WTC11 (cell line): ENCODE measurements at regions not wholly inside any gene's neighbourhood (a gene's known extent, or its start where the extent isn't known, plus 50 kb on each side); places are given as distances from the start of the nearest gene placed in this dataset.

Experiments used
- ATAC-seq: fragments of 200-7000 bp; cut with Tn5 transposase; 2 replicates; pipeline ENCODE4 v1.10.0; 2021; ENCODE audit warnings: mild to moderate bottlenecking, moderate library complexity
- CTCF ChIA-PET: fragments of 300-600 bp; sonication (Branson Sonifier 250); formaldehyde crosslinking; loops from one replicate; lab custom pipeline; 2021; ENCODE audit warnings: antibody characterized with exemption; lab: Charles Lee
- POLR2A ChIA-PET: fragments of 350-600 bp; sonication (Branson Sonifier 250); formaldehyde crosslinking; loops from one replicate; lab custom pipeline; 2021; ENCODE audit warnings: antibody characterized with exemption; lab: Charles Lee
- DNase-seq: peaks from one replicate; pipeline ENCODE4 v3.0.0; 2021; ENCODE audit warnings: low spot score
- H3K27ac Mint-ChIP-seq: 2 replicates; pipeline ENCODE4 v1.8.0; 2021; ENCODE audit warnings: mixed read lengths
- H3K27me3 Mint-ChIP-seq: 2 replicates; pipeline ENCODE4 v1.8.0; 2021; ENCODE audit warnings: low read depth, mild to moderate bottlenecking, moderate library complexity, mixed read lengths
- H3K36me3 Mint-ChIP-seq: 2 replicates; pipeline ENCODE4 v1.8.0; 2021; ENCODE audit warnings: mixed read lengths
- H3K4me1 Mint-ChIP-seq: 2 replicates; pipeline ENCODE4 v1.8.0; 2022; ENCODE audit warnings: mixed read lengths
- H3K4me3 Mint-ChIP-seq: 2 replicates; pipeline ENCODE4 v1.8.0; 2021; ENCODE audit warnings: mild to moderate bottlenecking, moderate library complexity, mixed read lengths
- H3K9me3 Mint-ChIP-seq: 2 replicates; pipeline ENCODE4 v1.8.0; 2021; ENCODE audit warnings: mixed read lengths
- AR ChIP-seq: fragments of 250-450 bp; sonication (Bioruptor Pico); IDR thresholded peaks from 2 replicates; pipeline ENCODE4 v1.9.0; 2021; ENCODE audit warnings: mild to moderate bottlenecking
- ARID4B ChIP-seq: sonication (generic); formaldehyde crosslinking; IDR thresholded peaks from 2 replicates; pipeline ENCODE4 v1.8.0; 2023; ENCODE audit warnings: missing genetic modification reagents, mild to moderate bottlenecking, borderline replicate concordance
- CREB1 ChIP-seq: sonication (generic); formaldehyde crosslinking; IDR thresholded peaks from 2 replicates; pipeline ENCODE4 v1.8.0; 2023; ENCODE audit warnings: mild to moderate bottlenecking, missing genetic modification reagents
- CREM ChIP-seq: sonication (generic); formaldehyde crosslinking; IDR thresholded peaks from 2 replicates; pipeline ENCODE4 v1.8.1; 2022; ENCODE audit warnings: mild to moderate bottlenecking, missing genetic modification reagents, moderate library complexity
- E2F1 ChIP-seq: sonication (generic); formaldehyde crosslinking; IDR thresholded peaks from 2 replicates; pipeline ENCODE4 v1.8.0; 2022; ENCODE audit warnings: mild to moderate bottlenecking, missing genetic modification reagents
- E2F4 ChIP-seq: sonication (generic); formaldehyde crosslinking; IDR thresholded peaks from 2 replicates; pipeline ENCODE4 v1.8.1; 2022; ENCODE audit warnings: low read depth, mild to moderate bottlenecking, moderate library complexity, missing genetic modification reagents, borderline replicate concordance
- ERG ChIP-seq: fragments of 250-450 bp; sonication (Bioruptor Pico); IDR thresholded peaks from 2 replicates; pipeline ENCODE4 v1.8.0; 2021; ENCODE audit warnings: mild to moderate bottlenecking
- FOXJ3 ChIP-seq: sonication (generic); formaldehyde crosslinking; IDR thresholded peaks from 2 replicates; pipeline ENCODE4 v1.9.0; 2021; ENCODE audit warnings: missing genetic modification reagents, mild to moderate bottlenecking, borderline replicate concordance
- GTF2I ChIP-seq: fragments of 250-450 bp; sonication (Bioruptor Pico); conservative IDR thresholded peaks from 2 replicates; pipeline ENCODE4 v1.4.0; 2021; ENCODE audit warnings: mild to moderate bottlenecking
- HMGA2 ChIP-seq: fragments of 250-450 bp; sonication (Bioruptor Pico); IDR thresholded peaks from 2 replicates; pipeline ENCODE4 v1.4.0; 2021; ENCODE audit warnings: mild to moderate bottlenecking, moderate library complexity
- IRF1 ChIP-seq: sonication (generic); formaldehyde crosslinking; IDR thresholded peaks from 2 replicates; pipeline ENCODE4 v1.8.0; 2023; ENCODE audit warnings: missing genetic modification reagents
- IRF2 ChIP-seq: sonication (generic); formaldehyde crosslinking; IDR thresholded peaks from 2 replicates; pipeline ENCODE4 v1.8.0; 2022; ENCODE audit warnings: low read depth, missing genetic modification reagents, borderline replicate concordance
- NFE2L1 ChIP-seq: sonication (generic); formaldehyde crosslinking; IDR thresholded peaks from 2 replicates; pipeline ENCODE4 v1.8.1; 2023; ENCODE audit warnings: missing genetic modification reagents
- ZBTB21 ChIP-seq: sonication (generic); formaldehyde crosslinking; IDR thresholded peaks from 2 replicates; pipeline ENCODE4 v1.8.1; 2023; ENCODE audit warnings: mild to moderate bottlenecking, missing genetic modification reagents, borderline replicate concordance
- ZNF263 ChIP-seq: sonication (generic); formaldehyde crosslinking; IDR thresholded peaks from 2 replicates; pipeline ENCODE4 v1.8.1; 2022; ENCODE audit warnings: low read depth, mild to moderate bottlenecking, moderate library complexity, missing genetic modification reagents
- ZNF416 ChIP-seq: fragments of 250-450 bp; sonication (Bioruptor Pico); IDR thresholded peaks from 2 replicates; pipeline ENCODE4 v1.9.0; 2021; ENCODE audit warnings: mild to moderate bottlenecking, inconsistent platforms
- ZNF425 ChIP-seq: fragments of 250-450 bp; sonication (Bioruptor Pico); conservative IDR thresholded peaks from 2 replicates; pipeline ENCODE4 v1.9.0; 2021; ENCODE audit warnings: mild to moderate bottlenecking
- ZSCAN18 ChIP-seq: fragments of 250-450 bp; sonication (Bioruptor Pico); IDR thresholded peaks from 2 replicates; pipeline ENCODE4 v2.1.2; 2022; ENCODE audit warnings: mild to moderate bottlenecking, moderate library complexity

- Mint-ChIP-seq H3K4me3 (no peak overlapping the region), H3K36me3 (no peaks in the 10 kb centered on the region), H3K27ac (no peak overlapping the region)
- POLR2A ChIA-PET, result no interaction called here
- no peak for DNase-seq
- TF ChIP-seq AR (CRISPR knock-in tag) (no peak), ZNF425 (CRISPR knock-in tag) (no peak), IRF2 (CRISPR knock-in tag) (no peak), NFE2L1 (CRISPR knock-in tag) (no peak), FOXJ3 (no peak), E2F1 (CRISPR knock-in tag) (no peak), ARID4B (CRISPR knock-in tag) (no peak), CREM (CRISPR knock-in tag) (no peak)
- TF ChIP-seq, all 79 proteins: peak for 0
- Mint-ChIP-seq H3K4me1 (0 out of 2 replicates have a peak, but pooled peaks cover 4% of the 10 kb centered on the region), H3K9me3 (no peaks in the 10 kb centered on the region; the same call in 1 of the 2 replicates), H3K27me3 (no peaks in the 10 kb centered on the region)
- CTCF ChIA-PET, result no interaction called here
- ATAC-seq, result no peak
Observed at GRCh38 chrX:33987458-33987857, 144.7 kb downstream of the FAM47A start.

GRCh38 chrX:33974676-33975075 is 157.4 kb downstream of the FAM47A start:
- no peak for ATAC-seq
- peaks cover 25% of the 10 kb centered on the region for H3K9me3 Mint-ChIP-seq

More at GRCh38 chrX:33974676-33975075, 157.4 kb downstream of the FAM47A start:
- TF ChIP-seq E2F4, result no peak
- TF ChIP-seq IRF1 (CRISPR knock-in tag), result no peak
- no peak for TF ChIP-seq ZBTB21 (CRISPR knock-in tag)
- no peak for TF ChIP-seq ERG
- no peak for TF ChIP-seq ZNF416 (CRISPR knock-in tag)
- no peak for TF ChIP-seq GTF2I (CRISPR knock-in tag)
- TF ChIP-seq IRF2 (CRISPR knock-in tag), result no peak
- no peak for TF ChIP-seq HMGA2 (CRISPR knock-in tag)
- no peak for TF ChIP-seq CREB1 (CRISPR knock-in tag)
- TF ChIP-seq ZNF263 (CRISPR knock-in tag), result no peak
- no peak for TF ChIP-seq ZSCAN18 (CRISPR knock-in tag)
- CTCF ChIA-PET, result no interaction called here
- Mint-ChIP-seq H3K36me3 (peaks cover 14% of the 10 kb centered on the region), H3K27ac (no peak overlapping the region), H3K4me1 (no peaks in the 10 kb centered on the region), H3K27me3 (no peaks in the 10 kb centered on the region), H3K4me3 (no peak overlapping the region)
- POLR2A ChIA-PET, result no interaction called here
- DNase-seq, result no peak
